ENCODE measurements at regions not wholly inside any gene's neighbourhood (a gene's known extent, or its start where the extent isn't known, plus 50 kb on each side); places are given as distances from the start of the nearest gene placed in this dataset.
"Not testable (repeated sequence)": the region's sequence is repeated elsewhere in the genome, so short reads cannot be mapped to it uniquely, and the experiment has no call there.

DNA sequence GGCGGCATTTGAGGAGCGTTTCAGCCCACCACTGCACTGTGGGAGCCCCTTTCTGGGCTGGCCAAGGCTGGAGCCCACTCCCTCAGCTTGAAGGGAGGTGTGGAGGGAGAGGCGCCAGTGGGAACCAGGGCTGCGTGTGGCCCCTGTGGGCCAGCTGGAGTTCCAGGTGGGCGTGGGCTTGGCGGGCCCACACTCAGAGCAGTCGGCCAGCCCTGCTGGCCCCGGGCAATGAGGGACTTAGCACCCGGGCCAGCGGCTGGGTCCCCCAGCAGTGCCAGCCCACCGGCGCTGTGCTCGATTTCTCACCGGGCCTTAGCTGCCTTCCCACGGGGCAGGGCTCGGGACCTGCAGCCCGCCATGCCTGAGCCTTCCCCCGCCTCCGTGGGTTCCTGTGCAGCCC, 463.8 kb upstream of the SPANXN1 start:
- H3K27ac ChIP-seq; DNase-seq (ENCODE audit: low read depth, low spot score): not testable (repeated sequence)

DNA sequence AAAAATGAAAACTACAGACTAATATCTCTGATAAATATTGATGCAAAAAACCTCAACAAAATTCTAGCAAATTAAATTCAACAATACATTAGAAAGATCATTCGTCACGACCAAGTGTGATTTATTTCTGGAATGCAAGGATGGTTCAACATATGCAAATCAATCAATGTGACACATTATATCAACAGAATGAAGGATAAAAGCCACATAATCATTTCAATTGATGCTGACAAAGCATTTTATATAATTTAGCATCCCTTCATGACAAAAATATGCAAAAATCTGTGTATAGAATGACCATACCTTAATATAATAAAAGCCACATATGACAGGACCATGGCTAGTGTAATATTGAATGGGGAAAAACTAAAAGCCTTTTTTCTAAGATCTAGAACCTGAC, 457.2 kb upstream of the SPANXN1 start:
- H3K27ac ChIP-seq: no peak overlapping the region
- DNase-seq (ENCODE audit: low read depth, low spot score): no peak

DNA sequence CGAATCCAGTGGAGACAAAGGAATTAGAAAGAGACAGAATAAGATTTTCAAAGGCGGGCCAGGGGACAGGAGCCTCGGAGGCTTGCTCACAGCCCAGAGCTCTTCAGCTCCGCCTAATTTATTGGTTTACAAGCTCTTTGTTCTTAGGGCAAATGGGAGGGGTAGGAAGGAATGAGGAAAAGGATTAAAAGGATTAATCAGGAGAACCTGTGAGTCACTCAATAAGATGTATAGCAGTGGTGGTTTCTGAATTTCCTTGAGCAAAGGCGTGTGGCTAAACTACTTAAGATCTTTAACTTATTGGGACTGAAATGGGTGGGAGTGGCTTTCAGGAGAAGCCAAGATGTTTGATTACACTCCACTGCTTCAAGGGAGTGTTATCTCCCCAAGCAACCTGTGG, 456.0 kb upstream of the SPANXN1 start:
- H3K27ac ChIP-seq: peak overlapping the region; percentile 59
- DNase-seq (ENCODE audit: low read depth, low spot score): peak; percentile 44

DNA sequence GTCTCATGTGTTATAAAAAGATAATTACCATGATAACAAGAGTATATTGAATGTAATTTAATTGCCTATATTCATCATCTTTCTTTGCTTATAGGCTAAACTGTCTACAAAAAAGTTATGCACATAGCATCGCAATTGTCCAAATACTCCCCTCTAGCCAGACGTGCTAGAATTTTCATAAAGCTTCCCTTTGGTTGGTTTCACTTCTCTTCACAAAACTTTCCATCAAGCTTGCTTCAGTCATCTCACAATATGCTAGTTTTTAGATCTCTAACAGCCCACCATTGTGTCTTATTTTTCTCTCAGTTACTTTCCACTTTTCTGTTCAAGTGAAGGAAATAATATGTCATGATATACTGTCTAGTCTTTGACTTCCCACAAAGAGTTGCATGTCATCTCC, 448.3 kb upstream of the SPANXN1 start:
- no peak for DNase-seq (ENCODE audit: low read depth, low spot score)
- no peak overlapping the region for H3K27ac ChIP-seq

DNA sequence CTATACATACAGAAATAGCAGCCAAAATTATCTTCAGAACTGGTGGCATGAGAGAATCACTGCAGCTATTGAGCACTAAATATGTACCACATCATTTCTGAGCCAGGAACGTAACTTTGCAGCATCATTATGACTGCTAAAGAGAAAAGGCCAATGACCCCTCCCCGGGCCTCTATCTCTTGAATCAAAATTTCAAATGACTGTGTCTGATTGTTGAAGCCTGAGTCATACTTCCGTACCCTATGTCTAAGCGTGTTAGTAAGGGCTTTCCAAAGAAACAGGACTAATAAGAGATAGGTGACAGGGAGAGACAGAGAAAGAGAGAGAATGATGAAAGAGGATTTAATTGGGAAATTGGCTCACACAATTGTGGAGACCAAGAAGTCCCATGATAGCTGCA, 445.5 kb upstream of the SPANXN1 start:
- DNase-seq (ENCODE audit: low read depth, low spot score): no peak
- peak overlapping the region; percentile 46 for H3K27ac ChIP-seq

DNA sequence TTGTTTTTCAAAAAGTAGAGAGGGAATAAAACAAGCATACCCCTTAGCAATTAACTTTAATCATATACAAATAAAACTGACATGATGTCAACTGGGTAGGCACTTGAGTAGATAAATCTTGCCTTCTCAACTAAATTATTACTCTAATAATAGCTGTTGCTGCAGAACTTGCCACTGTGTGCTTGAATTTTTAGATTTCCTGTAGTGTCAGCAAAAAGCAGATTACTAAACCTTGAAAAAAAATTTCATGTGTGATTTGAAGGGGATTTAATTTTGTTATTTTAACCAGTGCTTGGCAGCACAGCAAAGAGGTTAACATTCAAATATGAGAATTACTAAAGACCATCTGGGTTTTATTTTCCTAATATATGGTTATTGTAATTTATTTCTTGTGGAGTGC, 438.3 kb upstream of the SPANXN1 start:
- DNase-seq (ENCODE audit: low read depth, low spot score): no peak
- no peak overlapping the region for H3K27ac ChIP-seq

DNA sequence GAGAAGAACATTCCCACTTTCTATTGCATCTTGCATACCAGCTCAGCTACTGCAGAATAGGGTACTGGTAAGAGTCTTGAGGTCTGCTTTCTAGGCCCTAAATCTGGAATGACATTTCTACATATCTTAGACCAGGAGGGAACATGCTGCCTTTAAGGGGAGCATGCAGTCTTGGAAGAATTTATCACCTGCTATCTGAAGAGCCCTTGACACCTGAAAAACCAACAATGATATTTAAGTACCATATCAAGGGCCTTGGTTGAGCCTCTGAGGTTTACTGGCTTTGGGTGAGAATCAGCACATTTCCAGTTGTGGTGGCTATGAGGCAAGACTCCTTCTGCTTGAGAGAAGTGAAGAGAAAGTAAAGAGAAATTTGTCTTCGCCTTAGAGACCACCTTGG, 436.8 kb upstream of the SPANXN1 start:
- DNase-seq (ENCODE audit: low read depth, low spot score): no peak
- H3K27ac ChIP-seq: no peak overlapping the region

DNA sequence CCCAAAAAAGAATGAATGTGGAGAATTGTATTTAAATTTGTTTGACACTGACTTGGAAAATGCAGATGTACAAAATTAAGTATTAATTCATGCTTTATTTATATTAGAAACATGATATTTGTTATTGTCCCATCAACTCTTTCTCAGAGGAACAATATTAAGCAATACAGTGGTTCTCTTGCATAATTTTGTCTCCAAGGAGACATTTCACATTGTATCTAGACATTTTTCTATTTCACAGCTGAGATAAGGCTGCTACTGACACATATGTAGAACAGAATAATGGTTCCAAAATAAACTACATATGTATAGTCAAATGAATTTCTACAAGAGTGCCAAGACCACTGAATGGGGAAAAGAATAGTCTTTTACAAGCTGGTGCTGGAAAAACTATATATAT, 427.9 kb upstream of the SPANXN1 start:
- no peak for DNase-seq (ENCODE audit: low read depth, low spot score)
- no peak overlapping the region for H3K27ac ChIP-seq

DNA sequence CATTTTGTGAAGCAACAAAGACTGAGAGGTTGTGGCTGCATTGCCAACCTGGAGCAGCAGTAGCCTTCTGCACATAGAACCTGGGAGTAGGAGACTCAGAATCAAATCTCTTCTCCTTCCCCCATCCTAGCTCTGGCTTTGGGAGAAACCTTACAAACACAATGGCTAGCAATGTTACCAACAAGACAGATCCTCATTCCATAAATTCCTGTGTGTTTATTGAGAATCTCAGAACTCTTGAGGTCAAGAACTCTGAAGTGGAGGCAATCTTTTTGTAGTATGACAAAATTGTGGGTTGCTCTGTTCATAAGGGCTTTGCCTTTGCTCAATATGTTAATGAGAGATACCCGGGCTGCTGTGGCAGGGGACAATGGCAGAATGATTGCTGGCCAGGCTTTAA, 406.7 kb upstream of the SPANXN1 start:
- DNase-seq (ENCODE audit: low read depth, low spot score): no peak

DNA sequence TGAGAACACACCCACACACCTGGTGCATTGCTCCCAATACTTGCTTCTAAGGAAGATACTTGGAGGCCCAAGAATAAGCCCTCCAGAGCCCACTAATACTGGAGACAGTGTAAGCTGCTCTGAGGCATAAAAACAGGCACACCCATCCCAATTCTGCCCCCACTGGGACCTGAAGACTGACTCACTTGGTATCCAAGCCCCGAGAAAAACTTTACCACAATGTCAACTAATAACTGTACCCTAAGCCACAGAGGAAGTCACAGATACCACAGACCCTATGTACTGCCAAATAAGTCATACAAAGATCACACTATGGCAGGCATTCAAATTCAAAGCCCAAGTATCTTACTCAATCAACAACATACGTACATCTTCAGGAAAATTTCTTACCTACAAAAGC, 398.2 kb upstream of the SPANXN1 start:
- no peak overlapping the region for H3K27ac ChIP-seq
- no peak for DNase-seq (ENCODE audit: low read depth, low spot score)

More for the DNA sequence above, 406.7 kb upstream of the SPANXN1 start:
- H3K27ac ChIP-seq: no peak overlapping the region

DNA sequence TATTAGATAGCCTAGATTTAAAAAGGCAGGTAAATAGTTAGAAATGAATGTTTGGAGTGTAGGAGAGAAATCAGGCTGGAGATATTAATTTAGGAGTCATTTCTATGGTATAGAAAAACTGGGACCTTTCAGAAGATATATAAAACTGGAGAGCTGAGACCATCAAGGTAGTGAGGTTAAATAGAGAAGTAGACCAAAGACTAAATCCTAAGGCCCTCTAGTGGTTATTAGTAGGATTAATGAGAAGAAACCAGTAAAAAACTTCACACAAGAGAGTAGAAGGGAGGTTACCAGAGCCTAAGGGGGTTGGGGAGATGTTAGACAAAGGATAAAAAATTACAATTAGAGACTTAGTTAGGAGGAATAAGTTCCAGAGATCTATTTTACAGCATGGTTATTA, 351.0 kb upstream of the SPANXN1 start:
- no peak overlapping the region for H3K27ac ChIP-seq
- DNase-seq (ENCODE audit: low read depth, low spot score): no peak

DNA sequence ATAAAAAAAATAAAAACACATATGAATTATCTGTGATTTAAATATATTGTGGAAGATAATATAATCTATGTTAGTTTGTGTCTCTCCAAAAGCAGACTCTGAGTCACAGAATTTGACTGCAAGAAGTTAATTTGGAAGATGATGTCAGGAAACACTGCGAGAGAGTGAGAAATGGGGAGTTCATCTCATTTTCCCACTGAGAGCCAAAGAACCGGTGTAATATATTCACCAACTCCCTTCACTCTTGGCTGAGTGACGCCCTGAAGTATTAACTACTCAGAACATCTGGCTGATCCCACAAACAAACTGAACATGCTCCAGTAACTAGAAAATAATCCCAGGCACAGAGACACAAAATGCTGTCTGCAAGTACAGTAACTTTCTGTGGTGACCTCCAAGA, 345.8 kb upstream of the SPANXN1 start:
- H3K27ac ChIP-seq: no peak overlapping the region
- DNase-seq (ENCODE audit: low read depth, low spot score): no peak

DNA sequence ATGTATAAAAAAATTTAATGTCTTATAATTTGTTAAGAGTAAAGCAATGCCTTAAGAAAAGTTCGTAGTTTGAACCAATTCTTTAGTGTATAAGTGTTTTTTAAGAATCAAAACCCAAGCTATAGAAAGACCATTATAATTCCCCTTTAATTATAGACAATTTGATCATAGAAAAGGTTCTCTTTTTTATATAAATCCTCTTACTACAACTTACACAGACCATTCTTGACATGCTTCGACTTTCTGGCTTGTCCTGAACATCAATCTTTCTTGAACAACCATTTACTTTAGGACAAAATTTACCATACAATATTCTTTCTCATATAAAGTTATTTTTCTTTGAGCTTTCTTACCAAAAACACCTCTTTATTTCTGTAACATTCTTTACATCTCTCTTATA, 330.5 kb upstream of the SPANXN1 start:
- no peak overlapping the region for H3K27ac ChIP-seq
- DNase-seq (ENCODE audit: low read depth, low spot score): no peak

DNA sequence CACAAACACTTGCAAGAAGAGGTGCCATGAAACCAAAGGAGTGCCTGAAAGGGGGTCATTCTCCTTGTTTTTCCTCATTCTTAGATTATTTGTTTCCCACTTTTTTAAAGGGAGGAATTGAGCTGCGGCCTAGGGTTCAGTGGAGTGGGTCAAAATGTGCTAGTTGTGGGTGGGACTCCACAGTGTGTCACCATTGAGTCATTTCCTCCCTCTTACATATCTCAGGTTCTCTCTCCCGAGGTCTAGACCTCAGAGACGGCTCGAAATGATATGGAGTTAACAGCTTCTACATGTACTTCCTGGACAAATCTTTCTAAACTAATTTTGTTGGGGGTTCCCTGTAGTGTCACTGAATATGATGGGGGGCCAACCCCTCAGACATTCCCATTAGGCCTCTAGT, 328.4 kb upstream of the SPANXN1 start:
- no peak for DNase-seq (ENCODE audit: low read depth, low spot score)
- no peak overlapping the region for H3K27ac ChIP-seq

DNA sequence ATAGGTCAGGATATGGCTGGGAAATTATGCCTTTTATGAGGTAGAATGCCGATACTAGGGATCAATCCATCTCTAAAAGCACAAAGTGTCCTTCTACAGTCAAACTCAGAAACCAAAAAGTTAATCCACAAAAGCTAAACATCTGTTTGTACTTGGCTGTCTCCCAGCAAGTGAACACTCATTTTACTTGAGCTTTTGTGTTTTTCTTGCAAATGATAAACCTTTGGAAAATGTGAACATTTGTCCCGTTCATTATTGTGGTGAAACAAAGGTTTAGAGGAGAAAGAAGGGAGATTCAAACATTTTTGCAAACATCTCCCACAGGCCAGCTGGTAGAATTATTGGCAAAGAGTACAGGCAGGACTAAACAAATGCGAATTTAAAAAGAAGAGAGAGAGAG, 300.6 kb upstream of the SPANXN1 start:
- no peak overlapping the region for H3K27ac ChIP-seq
- no peak for DNase-seq (ENCODE audit: low read depth, low spot score)

Measured in epithelial cell of prostate (primary cell).